H1 (cell line): ENCODE measurements at regions not wholly inside any gene's neighbourhood (a gene's known extent, or its start where the extent isn't known, plus 50 kb on each side); places are given as distances from the start of the nearest gene placed in this dataset.

Experiments used
- CTCF ChIA-PET: fragments of 300-600 bp; sonication (Branson Sonifier 250); formaldehyde crosslinking; loops from one replicate; lab custom pipeline; 2021; ENCODE audit not compliant: partially characterized antibody; lab: Charles Lee
- POLR2A ChIA-PET: fragments of 300-600 bp; sonication (Branson Sonifier 250); formaldehyde crosslinking; loops from one replicate; lab custom pipeline; 2021; ENCODE audit warnings: inconsistent platforms; ENCODE audit not compliant: partially characterized antibody; lab: Charles Lee
- DNase-seq, 2 experiments: peaks; one replicate each; pipeline versions ENCODE4 v3.0.0 to v3.0.0-alpha.2; 2010 to 2022; ENCODE audit warnings: low spot score in 2 of 2, low read depth in 1 of 2, mixed read lengths in 1 of 2
- FAIRE-seq: peaks from 2 replicates; lab custom pipeline; 2011; peaks lifted over from hg19 to GRCh38; lab: Jason Lieb, UNC
- H2AFZ ChIP-seq: 2 replicates; pipeline ENCODE4 v1.8.1; 2012; ENCODE audit warnings: low read length, inconsistent platforms
- H2AK5ac ChIP-seq: 2 replicates; pipeline ENCODE4 v1.6.1; 2013; ENCODE audit warnings: low read depth, low read length
- H2BK120ac ChIP-seq: replicated peaks from 2 replicates; pipeline ENCODE3; 2013; ENCODE audit warnings: low read depth, low read length, inconsistent platforms
- H2BK12ac ChIP-seq: 2 replicates; pipeline ENCODE4 v1.6.1; 2013; ENCODE audit warnings: low read depth, low read length
- H2BK15ac ChIP-seq: 2 replicates; pipeline ENCODE4 v1.6.1; 2013; ENCODE audit warnings: low read length
- H2BK20ac ChIP-seq: 2 replicates; pipeline ENCODE4 v1.6.1; 2013; ENCODE audit warnings: low read length
- H2BK5ac ChIP-seq: 2 replicates; pipeline ENCODE4 v1.6.1; 2013; ENCODE audit warnings: low read depth, low read length
- H3K14ac ChIP-seq: 2 replicates; pipeline ENCODE4 v1.6.1; 2013; ENCODE audit warnings: inconsistent platforms; ENCODE audit not compliant: insufficient read length
- H3K18ac ChIP-seq: 2 replicates; pipeline ENCODE4 v1.6.1; 2013; ENCODE audit warnings: low read length; ENCODE audit errors: extremely low read depth
- H3K23ac ChIP-seq: 2 replicates; pipeline ENCODE4 v1.6.1; 2013; ENCODE audit warnings: inconsistent platforms; ENCODE audit not compliant: insufficient read length
- H3K23me2 ChIP-seq: 2 replicates; pipeline ENCODE4 v1.6.1; 2013; ENCODE audit warnings: low read depth, low read length
- H3K27ac ChIP-seq: 2 replicates; pipeline ENCODE4 v1.6.1; 2011; ENCODE audit warnings: low read depth, low read length, inconsistent platforms
- H3K27me3 ChIP-seq, 4 experiments: replicated peaks in 1 of 4; 1 replicate in 1 of 4; 2 replicates in 3 of 4; pipeline versions ENCODE4 v1.6.1 to v1.8.1; 2011 to 2013; ENCODE audit warnings: low read length in 3 of 4, mild to moderate bottlenecking in 3 of 4, inconsistent platforms in 2 of 4, mixed read lengths in 2 of 4, moderate library complexity in 1 of 4; ENCODE audit not compliant: control insufficient read depth in 3 of 4, insufficient read depth in 3 of 4; ENCODE audit errors: extremely low read depth in 1 of 4
- H3K36me3 ChIP-seq, 4 experiments: 2 replicates each; pipeline versions ENCODE4 v1.6.1 to v1.8.1; 2011 to 2013; ENCODE audit warnings: mild to moderate bottlenecking in 4 of 4, low read length in 3 of 4, moderate library complexity in 2 of 4, control low read depth in 1 of 4, inconsistent platforms in 1 of 4; ENCODE audit not compliant: insufficient read depth in 4 of 4, control insufficient read depth in 2 of 4
- H3K4ac ChIP-seq: replicated peaks from 2 replicates; pipeline ENCODE3; 2013; ENCODE audit warnings: low read length, low read depth, mixed read lengths, inconsistent platforms; ENCODE audit not compliant: insufficient read length
- H3K4me1 ChIP-seq, 4 experiments: replicated peaks in 1 of 4; 1 replicate in 1 of 4; 2 replicates in 3 of 4; pipeline versions ENCODE4 v1.6.1 to v1.8.1; 2011 to 2013; ENCODE audit warnings: low read length in 3 of 4, inconsistent platforms in 2 of 4, mixed read lengths in 1 of 4; ENCODE audit not compliant: insufficient read depth in 4 of 4, control insufficient read depth in 3 of 4
- H3K4me2 ChIP-seq, 2 experiments: 2 replicates each; pipeline versions ENCODE4 v1.6.1 to v1.8.1; 2011 to 2013; ENCODE audit warnings: low read depth in 2 of 2, low read length in 2 of 2, control low read depth in 1 of 2, inconsistent platforms in 1 of 2, mild to moderate bottlenecking in 1 of 2; ENCODE audit not compliant: insufficient read depth in 1 of 2
- H3K4me3 ChIP-seq, 4 experiments: fragments of 200-600, 300-600 bp in 1 of 4; sonication (generic), shearing (Covaris generic), sonication (Bioruptor Twin) in 1 of 4; 2 replicates each; pipeline versions ENCODE4 v1.5.1 to v1.8.1; 2011 to 2016; ENCODE audit warnings: low read length in 4 of 4, low read depth in 3 of 4, control low read depth in 2 of 4, inconsistent platforms in 2 of 4, mild to moderate bottlenecking in 2 of 4, mixed read lengths in 1 of 4, moderate library complexity in 1 of 4; ENCODE audit not compliant: insufficient read depth in 2 of 4; ENCODE audit errors: extremely low read depth in 1 of 4
- H3K56ac ChIP-seq: replicated peaks from 2 replicates; pipeline ENCODE3; 2013; ENCODE audit warnings: low read depth, mild to moderate bottlenecking, mixed read lengths, low read length, inconsistent platforms; ENCODE audit not compliant: insufficient read length
- H3K79me1 ChIP-seq: 2 replicates; pipeline ENCODE4 v1.6.1; 2013; ENCODE audit warnings: low read depth, low read length, control low read depth
- H3K79me2 ChIP-seq, 2 experiments: 2 replicates each; pipeline versions ENCODE4 v1.6.1 to v1.8.1; 2012 to 2013; ENCODE audit warnings: low read length in 2 of 2, mild to moderate bottlenecking in 2 of 2, inconsistent platforms in 1 of 2; ENCODE audit not compliant: insufficient read depth in 2 of 2, control insufficient read depth in 1 of 2
- H3K9ac ChIP-seq, 4 experiments: replicated peaks in 1 of 4; 1 replicate in 1 of 4; 2 replicates in 3 of 4; pipeline versions ENCODE4 v1.6.1 to v1.8.1; 2011 to 2013; ENCODE audit warnings: low read depth in 3 of 4, low read length in 3 of 4, control low read depth in 2 of 4, mild to moderate bottlenecking in 2 of 4, moderate library complexity in 2 of 4, inconsistent platforms in 1 of 4; ENCODE audit errors: extremely low read depth in 1 of 4
- H3K9me3 ChIP-seq, 2 experiments: 2 replicates each; pipeline versions ENCODE4 v1.6.1 to v1.8.1; 2012 to 2013; ENCODE audit warnings: mild to moderate bottlenecking in 2 of 2, moderate library complexity in 2 of 2, control low read depth in 1 of 2, inconsistent platforms in 1 of 2, low read depth in 1 of 2, low read length in 1 of 2, mixed read lengths in 1 of 2; ENCODE audit not compliant: insufficient read depth in 2 of 2
- H4K20me1 ChIP-seq, 2 experiments: replicated peaks in 1 of 2; 2 replicates each; pipeline versions ENCODE3 to v1.8.1; 2011 to 2013; ENCODE audit warnings: inconsistent platforms in 2 of 2, low read length in 2 of 2, mild to moderate bottlenecking in 1 of 2; ENCODE audit not compliant: insufficient read depth in 2 of 2, control insufficient read depth in 1 of 2
- H4K5ac ChIP-seq: 2 replicates; pipeline ENCODE4 v1.6.1; 2013; ENCODE audit warnings: low read length, low read depth, mixed read lengths, inconsistent platforms; ENCODE audit not compliant: insufficient read length
- H4K8ac ChIP-seq: 2 replicates; pipeline ENCODE4 v1.8.0; 2013; ENCODE audit warnings: mild to moderate bottlenecking, moderate library complexity, low read length, inconsistent platforms; ENCODE audit not compliant: insufficient read depth; ENCODE audit errors: extremely low read depth
- H4K91ac ChIP-seq: replicated peaks from 2 replicates; pipeline ENCODE3; 2013; ENCODE audit warnings: low read length, mixed read lengths, inconsistent platforms; ENCODE audit not compliant: insufficient read length
- BACH1 ChIP-seq: IDR thresholded peaks from 2 replicates; pipeline ENCODE4 v1.6.1; 2012; ENCODE audit warnings: low read length, improper control_type of control experiment
- CEBPB ChIP-seq: IDR thresholded peaks from 2 replicates; pipeline ENCODE4 v1.6.1; 2012; ENCODE audit warnings: low read depth, low read length
- GTF2F1 ChIP-seq: IDR thresholded peaks from 2 replicates; pipeline ENCODE4 v1.6.1; 2012; ENCODE audit warnings: low read depth, low read length, improper control_type of control experiment, borderline replicate concordance
- KDM5A ChIP-seq: fragments of 200-600 bp; IDR thresholded peaks from 2 replicates; pipeline ENCODE4 v1.7.1; 2012; ENCODE audit warnings: mild to moderate bottlenecking, low read length, inconsistent platforms, mixed read lengths
- POLR2AphosphoS5 ChIP-seq: IDR thresholded peaks from 2 replicates; pipeline ENCODE4 v1.6.1; 2011; ENCODE audit warnings: low read depth, low read length
- RBBP5 ChIP-seq: IDR thresholded peaks from 2 replicates; pipeline ENCODE4 v1.7.1; 2012; ENCODE audit warnings: low read depth, mild to moderate bottlenecking, inconsistent platforms, low read length, moderate library complexity, borderline replicate concordance
- RFX5 ChIP-seq: IDR thresholded peaks from 2 replicates; pipeline ENCODE4 v1.6.1; 2011; ENCODE audit warnings: low read depth, low read length, improper control_type of control experiment, borderline replicate concordance
- SAP30 ChIP-seq: fragments of 300-600 bp; sonication (generic); IDR thresholded peaks from 2 replicates; pipeline ENCODE4 v1.7.1; 2012; ENCODE audit warnings: low read length, moderate library complexity, mild to moderate bottlenecking, inconsistent platforms; ENCODE audit not compliant: insufficient read depth, insufficient replicate concordance
- SP1 ChIP-seq: IDR thresholded peaks from 2 replicates; pipeline ENCODE4 v1.6.1; 2011; ENCODE audit warnings: low read depth, low read length
- SP2 ChIP-seq: IDR thresholded peaks from 2 replicates; pipeline ENCODE4 v1.6.1; 2012; ENCODE audit warnings: mild to moderate bottlenecking, low read length, inconsistent platforms
- WGBS, 2 experiments: shearing (Covaris generic) in 1 of 2; methylation state at CpG; one replicate each; pipeline versions ENCODE4 v1.1.6 to v1.1.7; 2013 to 2015; ENCODE audit warnings: low lambda C conversion rate in 2 of 2, mixed read lengths in 2 of 2, inconsistent platforms in 1 of 2, low coverage in 1 of 2, missing lambda C conversion rate in 1 of 2; ENCODE audit not compliant: insufficient replicate concordance in 2 of 2, insufficient coverage in 1 of 2, insufficient read length in 1 of 2; ENCODE audit errors: extremely low coverage in 1 of 2, missing lambda C conversion rate in 1 of 2; 5-methylcytosine and 5-hydroxymethylcytosine counted together

DNA sequence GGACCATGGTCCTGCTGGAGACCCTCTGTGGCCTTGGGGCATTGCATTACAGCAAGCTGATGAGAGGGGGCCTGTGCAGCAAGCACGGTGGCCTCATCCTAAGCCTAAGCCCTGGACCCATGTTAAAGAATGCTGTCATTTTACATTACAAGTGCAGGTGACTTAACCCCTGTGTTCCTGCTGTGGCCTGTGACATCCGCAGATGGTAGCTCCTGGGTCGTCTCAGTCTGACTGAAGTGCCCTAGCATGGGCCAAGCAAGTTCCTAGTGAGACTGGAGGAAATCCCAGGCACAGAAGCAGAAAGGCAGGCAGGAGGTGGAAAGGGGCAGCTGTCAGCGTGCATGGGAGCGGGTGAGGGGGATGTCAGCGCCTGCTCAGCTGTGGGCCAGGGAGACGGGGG lies 252.4 kb downstream of the FNDC1 start:
- Histone ChIP-seq H2BK20ac (no peak overlapping the region), H3K4ac (no peak overlapping the region), H3K9me3 (peaks cover 93 to 94% of the 10 kb centered on the region in 2 experiments), H2BK5ac (no peak overlapping the region), H3K14ac (no peak overlapping the region), H3K36me3 (no peaks in the 10 kb centered on the region; a peak in 1 of 8 replicates), H4K8ac (peak overlapping the region; percentile 69; the same call in 1 of the 2 replicates), H3K18ac (no peak overlapping the region), H2AK5ac (no peak overlapping the region), H2BK15ac (no peak overlapping the region), H2BK12ac (no peak overlapping the region), H3K79me2 (no peaks in the 10 kb centered on the region), H3K23me2 (no peaks in the 10 kb centered on the region), H3K9ac (no peak overlapping the region), H3K79me1 (no peaks in the 10 kb centered on the region), H3K4me1 (no peaks in the 10 kb centered on the region; a peak in 1 of 7 replicates), H2BK120ac (no peak overlapping the region), H2AFZ (no peak overlapping the region), H3K4me3 (no peak overlapping the region), H3K27ac (no peak overlapping the region), H4K5ac (no peak overlapping the region), H3K56ac (no peak overlapping the region), H3K27me3 (no peaks in the 10 kb centered on the region), H4K20me1 (no peaks in the 10 kb centered on the region), H4K91ac (no peak overlapping the region), H3K23ac (no peak overlapping the region), H3K4me2 (no peak overlapping the region)
- peak in 1 of 2 experiments; percentile 44 for DNase-seq
- CTCF ChIA-PET = no interaction called here
- POLR2A ChIA-PET = no interaction called here
- TF ChIP-seq KDM5A (no peak), SP1 (no peak), SAP30 (no peak), RFX5 (no peak), GTF2F1 (no peak), BACH1 (no peak), CEBPB (no peak), POLR2AphosphoS5 (no peak), RBBP5 (no peak), SP2 (no peak)
- 79% methylated on average over 7 of the region's 7 CpGs; no CpG with 5 or more reads in 1 of the 2 experiments for WGBS, 2 experiments
- FAIRE-seq = no peak
